K562 (cell line): ENCODE measurements at regions not wholly inside any gene's neighbourhood (a gene's known extent, or its start where the extent isn't known, plus 50 kb on each side); places are given as distances from the start of the nearest gene placed in this dataset.

Experiments
- ATAC-seq: fragments of 200-7000 bp; cut with Tn5 transposase; 3 replicates; pipeline ENCODE4 v1.9.1; 2020; ENCODE audit warnings: moderate library complexity
- BruUV-seq: library from RNA; stranded (reverse); fragments of 400-500 nt; replicated peaks from 2 replicates; lab custom pipeline; 2021; lab: Mats Ljungman, UMichigan
- CTCF ChIA-PET: fragments of 300-600 bp; formaldehyde crosslinking; extraction: SDS; loops from one replicate; lab custom pipeline; 2021; ENCODE audit warnings: low intra/inter-chr PET ratio; lab: Yijun Ruan, JAX
- POLR2A ChIA-PET: fragments of 300-600, 350-650 bp; sonication (Branson Sonifier 250); formaldehyde crosslinking; extraction: SDS; loops from one replicate; lab custom pipeline; 2021; ENCODE audit warnings: antibody characterized with exemption, inconsistent platforms; lab: Yijun Ruan, JAX
- DNase-seq, 4 experiments: peaks; one replicate each; pipeline versions ENCODE4 v3.0.0 to v3.0.0-alpha.2; 2011 to 2018; ENCODE audit warnings: low spot score in 3 of 4, mixed read lengths in 3 of 4; ENCODE audit errors: extremely low read depth in 1 of 4
- FAIRE-seq: peaks from 2 replicates; lab custom pipeline; 2011; peaks lifted over from hg19 to GRCh38; lab: Jason Lieb, UNC
- H2AFZ ChIP-seq: 2 replicates; pipeline ENCODE4 v1.6.0; 2011; ENCODE audit warnings: low read depth, low read length, control low read depth, inconsistent platforms
- H3K27ac ChIP-seq: fragments of 200-600 bp; 3 replicates; pipeline ENCODE4 v1.8.0; 2011; ENCODE audit warnings: low read depth, mild to moderate bottlenecking, control low read depth, inconsistent platforms, low read length, moderate library complexity, mixed read lengths; ENCODE audit errors: extremely low read depth
- H3K27me3 ChIP-seq, 2 experiments: fragments of 300-600 bp in 1 of 2; 2 replicates in 1 of 2; 3 replicates in 1 of 2; pipeline versions ENCODE4 v1.6.0 to v1.8.0; 2011; ENCODE audit warnings: inconsistent platforms in 2 of 2, low read length in 2 of 2, mild to moderate bottlenecking in 1 of 2, mixed read lengths in 1 of 2, moderate library complexity in 1 of 2; ENCODE audit not compliant: control insufficient read depth in 2 of 2, insufficient read depth in 2 of 2
- H3K36me3 ChIP-seq: fragments of 300-600 bp; 3 replicates; pipeline ENCODE4 v1.8.0; 2011; ENCODE audit warnings: mild to moderate bottlenecking, low read length, inconsistent platforms; ENCODE audit not compliant: control insufficient read depth, insufficient read depth
- H3K4me1 ChIP-seq, 2 experiments: fragments of 200-600 bp in 1 of 2; replicated peaks in 1 of 2; 2 replicates in 1 of 2; 3 replicates in 1 of 2; pipeline versions ENCODE4 v1.5.1 to v1.8.0; 2011; ENCODE audit warnings: inconsistent platforms in 2 of 2, low read length in 2 of 2, mild to moderate bottlenecking in 1 of 2, mixed read lengths in 1 of 2, moderate library complexity in 1 of 2; ENCODE audit not compliant: control insufficient read depth in 2 of 2, insufficient read depth in 2 of 2
- H3K4me2 ChIP-seq: 2 replicates; pipeline ENCODE4 v1.6.1; 2011; ENCODE audit warnings: low read length, control low read depth, inconsistent platforms, mixed read lengths; ENCODE audit not compliant: insufficient read depth
- H3K4me3 ChIP-seq: fragments of 200-600 bp; sonication (generic), shearing (Covaris generic); 2 replicates; pipeline ENCODE4 v1.5.1; 2016; ENCODE audit warnings: control low read depth, inconsistent platforms
- H3K79me2 ChIP-seq: fragments of 200-600 bp; 3 replicates; pipeline ENCODE4 v1.8.0; 2011; ENCODE audit warnings: low read length, inconsistent platforms; ENCODE audit not compliant: control insufficient read depth, insufficient read depth
- H3K9ac ChIP-seq, 2 experiments: 2 replicates each; pipeline versions ENCODE4 v1.6.0 to v1.6.1; 2011; ENCODE audit warnings: low read depth in 2 of 2, low read length in 2 of 2, control low read depth in 1 of 2, inconsistent platforms in 1 of 2, mild to moderate bottlenecking in 1 of 2, mixed read lengths in 1 of 2; ENCODE audit not compliant: insufficient read depth in 1 of 2
- H3K9me1 ChIP-seq: one replicate; pipeline ENCODE4 v1.6.0; 2011; ENCODE audit warnings: inconsistent platforms, mild to moderate bottlenecking, low read length, moderate library complexity; ENCODE audit not compliant: control insufficient read depth, insufficient read depth
- H3K9me3 ChIP-seq: replicated peaks from 2 replicates; pipeline ENCODE4 v1.5.1; 2011; ENCODE audit warnings: low read depth, low read length, inconsistent platforms; ENCODE audit not compliant: control insufficient read depth, insufficient read depth
- H4K20me1 ChIP-seq: replicated peaks from 2 replicates; pipeline ENCODE4 v1.6.1; 2011; ENCODE audit warnings: low read length, inconsistent platforms, mixed read lengths; ENCODE audit not compliant: control insufficient read depth, insufficient read depth
- ILF3 ChIP-seq: fragments of 450-650 bp; IDR thresholded peaks from 2 replicates; pipeline ENCODE4 v1.6.1; 2018; ENCODE audit warnings: antibody characterized with exemption, mild to moderate bottlenecking, moderate library complexity, borderline replicate concordance
- NFRKB ChIP-seq: fragments of 450-650 bp; IDR thresholded peaks from 2 replicates; pipeline ENCODE4 v1.6.1; 2016; ENCODE audit warnings: low read depth
- STAG1 ChIP-seq: sonication (generic); formaldehyde crosslinking; IDR thresholded peaks from 2 replicates; pipeline ENCODE4 v1.5.0; 2020; ENCODE audit warnings: missing genetic modification reagents, borderline replicate concordance
- STAT5A ChIP-seq: IDR thresholded peaks from 2 replicates; pipeline ENCODE4 v1.6.1; 2012; ENCODE audit warnings: low read length, inconsistent platforms, borderline replicate concordance
- ZFPM2 ChIP-seq: fragments of 250-450 bp; sonication (Bioruptor Pico); IDR thresholded peaks from 2 replicates; pipeline ENCODE4 v1.5.1; 2022; ENCODE audit warnings: mild to moderate bottlenecking
- in situ Hi-C: fragments of 300-500 bp; cut with MboI; formaldehyde crosslinking; loops from 4 replicates; pipeline ENCODE4 v1.15.0; 2018; ENCODE audit warnings: inconsistent platforms, mixed read lengths
- intact Hi-C: fragments of 100-400 bp; cut with micrococcal nuclease; formaldehyde crosslinking; loops from 2 replicates; pipeline ENCODE4 v1.14.2; 2022

DNA sequence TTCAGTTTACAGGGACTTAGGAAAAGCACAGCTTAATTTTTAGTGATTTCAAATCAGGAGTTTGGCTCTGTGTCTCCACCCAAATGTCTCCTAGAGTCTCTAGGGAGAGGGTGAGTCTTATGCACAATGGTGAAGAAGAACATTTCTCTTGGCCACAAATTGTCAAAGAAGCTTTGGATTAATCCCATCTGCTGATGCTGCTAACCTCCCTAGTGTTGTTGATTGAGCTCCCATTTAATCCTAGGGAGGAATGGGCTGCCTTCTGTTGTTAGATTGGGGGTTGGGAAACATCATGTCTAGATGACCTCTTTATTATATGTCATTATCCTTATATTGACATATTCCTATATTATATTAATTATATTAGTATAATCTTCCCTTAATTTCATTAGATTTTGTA, 50.0 kb upstream of the PASD1 start:
- no peak for FAIRE-seq
- DNase-seq: no peak
- Histone ChIP-seq H3K36me3 (no peaks in the 10 kb centered on the region), H3K27ac (no peak overlapping the region), H3K79me2 (no peaks in the 10 kb centered on the region), H3K4me2 (no peak overlapping the region), H3K4me3 (no peak overlapping the region), H4K20me1 (no peaks in the 10 kb centered on the region), H2AFZ (no peak overlapping the region), H3K9me3 (no peaks in the 10 kb centered on the region), H3K27me3 (0 out of 5 replicates have a peak, but pooled peaks cover 0 to 10% of the 10 kb centered on the region in 2 experiments), H3K9me1 (no peaks in the 10 kb centered on the region), H3K9ac (no peak overlapping the region), H3K4me1 (no peaks in the 10 kb centered on the region; a peak in 1 of 5 replicates)
- BruUV-seq: no TSS peak
- in situ Hi-C loops: no loop called here
- TF ChIP-seq STAT5A (no peak), STAG1 (no peak), ZFPM2 (CRISPR knock-in tag) (no peak), ILF3 (no peak), NFRKB (no peak)
- intact Hi-C loops: no loop called here
- ATAC-seq: no peak
- CTCF ChIA-PET: no interaction called here
- POLR2A ChIA-PET: no interaction called here
